PFSK-1 (cell line): ENCODE measurements at regions not wholly inside any gene's neighbourhood (a gene's known extent, or its start where the extent isn't known, plus 50 kb on each side); places are given as distances from the start of the nearest gene placed in this dataset.

Source experiments
- FOXP2 ChIP-seq: optimal IDR thresholded peaks from 2 replicates; pipeline ENCODE3; 2011; ENCODE audit warnings: borderline replicate concordance, control low read depth, inconsistent platforms; ENCODE audit not compliant: insufficient read depth; ENCODE audit errors: extremely low read length, extremely low read depth
- POLR2AphosphoS5 ChIP-seq: IDR thresholded peaks from 2 replicates; pipeline ENCODE4 v1.6.1; 2012; ENCODE audit warnings: low read depth, mild to moderate bottlenecking, control low read depth, low read length, moderate library complexity
- SIN3A ChIP-seq: IDR thresholded peaks from 2 replicates; pipeline ENCODE4 v1.6.1; 2012; ENCODE audit warnings: mild to moderate bottlenecking, low read length, moderate library complexity, borderline replicate concordance; ENCODE audit not compliant: insufficient read depth
- TAF1 ChIP-seq: IDR thresholded peaks from 2 replicates; pipeline ENCODE4 v1.6.1; 2012; ENCODE audit warnings: low read length, control low read depth, borderline replicate concordance; ENCODE audit not compliant: insufficient read depth
- TF ChIP-seq, protein P1 (sequence below), 2 experiments: IDR thresholded peaks; 2 replicates each; pipeline versions ENCODE4 v1.6.1 to v1.8.0; 2011 to 2012; ENCODE audit warnings: low read depth in 2 of 2, low read length in 2 of 2, control low read depth in 1 of 2, inconsistent platforms in 1 of 2, mild to moderate bottlenecking in 1 of 2, moderate library complexity in 1 of 2; ENCODE audit not compliant: insufficient read depth in 1 of 2

DNA sequence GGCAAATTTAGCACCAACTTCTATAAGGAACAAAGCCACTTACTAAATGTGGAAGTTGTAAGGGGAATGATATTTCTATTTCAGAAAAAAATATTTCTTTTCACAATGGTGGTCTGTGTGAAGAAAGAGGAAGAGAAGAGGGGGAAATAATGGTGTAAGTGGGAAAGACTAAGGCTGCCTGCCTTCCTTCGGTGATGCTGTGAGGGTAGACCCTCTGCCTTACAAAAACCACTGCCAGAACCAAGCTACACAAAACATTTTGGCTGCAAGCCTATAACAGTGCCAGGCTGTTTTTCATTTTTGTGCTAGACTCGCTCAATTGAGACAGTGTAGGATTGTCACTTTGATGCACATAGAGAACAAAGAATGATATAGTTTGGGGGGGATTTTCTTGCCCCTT, 286.6 kb downstream of the ZEB2 start:
- no peak for TF ChIP-seq POLR2AphosphoS5
- TF ChIP-seq SIN3A: no peak
- TF ChIP-seq, protein P1, sequence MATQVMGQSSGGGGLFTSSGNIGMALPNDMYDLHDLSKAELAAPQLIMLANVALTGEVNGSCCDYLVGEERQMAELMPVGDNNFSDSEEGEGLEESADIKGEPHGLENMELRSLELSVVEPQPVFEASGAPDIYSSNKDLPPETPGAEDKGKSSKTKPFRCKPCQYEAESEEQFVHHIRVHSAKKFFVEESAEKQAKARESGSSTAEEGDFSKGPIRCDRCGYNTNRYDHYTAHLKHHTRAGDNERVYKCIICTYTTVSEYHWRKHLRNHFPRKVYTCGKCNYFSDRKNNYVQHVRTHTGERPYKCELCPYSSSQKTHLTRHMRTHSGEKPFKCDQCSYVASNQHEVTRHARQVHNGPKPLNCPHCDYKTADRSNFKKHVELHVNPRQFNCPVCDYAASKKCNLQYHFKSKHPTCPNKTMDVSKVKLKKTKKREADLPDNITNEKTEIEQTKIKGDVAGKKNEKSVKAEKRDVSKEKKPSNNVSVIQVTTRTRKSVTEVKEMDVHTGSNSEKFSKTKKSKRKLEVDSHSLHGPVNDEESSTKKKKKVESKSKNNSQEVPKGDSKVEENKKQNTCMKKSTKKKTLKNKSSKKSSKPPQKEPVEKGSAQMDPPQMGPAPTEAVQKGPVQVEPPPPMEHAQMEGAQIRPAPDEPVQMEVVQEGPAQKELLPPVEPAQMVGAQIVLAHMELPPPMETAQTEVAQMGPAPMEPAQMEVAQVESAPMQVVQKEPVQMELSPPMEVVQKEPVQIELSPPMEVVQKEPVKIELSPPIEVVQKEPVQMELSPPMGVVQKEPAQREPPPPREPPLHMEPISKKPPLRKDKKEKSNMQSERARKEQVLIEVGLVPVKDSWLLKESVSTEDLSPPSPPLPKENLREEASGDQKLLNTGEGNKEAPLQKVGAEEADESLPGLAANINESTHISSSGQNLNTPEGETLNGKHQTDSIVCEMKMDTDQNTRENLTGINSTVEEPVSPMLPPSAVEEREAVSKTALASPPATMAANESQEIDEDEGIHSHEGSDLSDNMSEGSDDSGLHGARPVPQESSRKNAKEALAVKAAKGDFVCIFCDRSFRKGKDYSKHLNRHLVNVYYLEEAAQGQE (IDR thresholded peaks at IDR 0.05; ENCODE audit: insufficient read depth in 1 of 2, low read depth in 2 of 2, low read length in 2 of 2): no peak
- TF ChIP-seq FOXP2: no peak
- TF ChIP-seq TAF1: no peak

GRCh38 chr2:144230448-144231085, 289.4 kb downstream of the ZEB2 start:
- TF ChIP-seq TAF1: no peak
- TF ChIP-seq FOXP2: no peak
- TF ChIP-seq POLR2AphosphoS5: no peak
- TF ChIP-seq, protein P1 (IDR thresholded peaks at IDR 0.05; ENCODE audit: insufficient read depth in 1 of 2, low read depth in 2 of 2, low read length in 2 of 2): no peak
- no peak for TF ChIP-seq SIN3A

- TF ChIP-seq SIN3A (no peak), POLR2AphosphoS5 (no peak), TAF1 (no peak), FOXP2 (no peak)
- TF ChIP-seq, protein P1 (IDR thresholded peaks at IDR 0.05; ENCODE audit: insufficient read depth in 1 of 2, low read depth in 2 of 2, low read length in 2 of 2): no peak
Observed at GRCh38 chr2:144230033-144230432, 289.9 kb downstream of the ZEB2 start.

GRCh38 chr2:144229296-144229695, 290.6 kb downstream of the ZEB2 start:
- TF ChIP-seq, protein P1 (IDR thresholded peaks at IDR 0.05; ENCODE audit: insufficient read depth in 1 of 2, low read depth in 2 of 2, low read length in 2 of 2): no peak
- TF ChIP-seq SIN3A (no peak), FOXP2 (no peak), TAF1 (no peak), POLR2AphosphoS5 (no peak)
